GM21529 (cell line): ENCODE measurements at regions not wholly inside any gene's neighbourhood (a gene's known extent, or its start where the extent isn't known, plus 50 kb on each side); places are given as distances from the start of the nearest gene placed in this dataset.

ENCODE experiments used
- ATAC-seq: cut with Tn5 transposase; IDR thresholded peaks from one replicate; pipeline ENCODE4 v1.9.1; 2021; ENCODE audit not compliant: unreplicated experiment

DNA sequence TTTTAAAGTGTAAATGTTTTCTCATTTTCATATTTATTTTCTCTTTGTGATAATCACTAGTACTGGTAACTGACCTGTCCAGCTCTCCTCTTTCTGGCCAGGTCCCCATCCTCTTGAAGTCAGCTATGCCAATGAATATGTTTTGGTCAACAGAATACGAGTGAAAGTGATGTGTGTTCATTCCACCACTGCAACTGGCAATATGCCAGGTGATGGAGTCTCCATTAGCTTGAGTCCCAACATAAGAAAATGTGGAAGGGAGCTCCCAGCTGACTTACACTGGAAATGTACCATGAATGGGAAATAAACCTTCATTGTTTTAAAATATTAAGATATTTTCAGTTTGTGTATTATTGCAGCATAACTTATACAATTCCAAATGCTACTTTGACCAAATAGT is 75.8 kb downstream of the CCDC34 start:
- no peak for ATAC-seq

DNA sequence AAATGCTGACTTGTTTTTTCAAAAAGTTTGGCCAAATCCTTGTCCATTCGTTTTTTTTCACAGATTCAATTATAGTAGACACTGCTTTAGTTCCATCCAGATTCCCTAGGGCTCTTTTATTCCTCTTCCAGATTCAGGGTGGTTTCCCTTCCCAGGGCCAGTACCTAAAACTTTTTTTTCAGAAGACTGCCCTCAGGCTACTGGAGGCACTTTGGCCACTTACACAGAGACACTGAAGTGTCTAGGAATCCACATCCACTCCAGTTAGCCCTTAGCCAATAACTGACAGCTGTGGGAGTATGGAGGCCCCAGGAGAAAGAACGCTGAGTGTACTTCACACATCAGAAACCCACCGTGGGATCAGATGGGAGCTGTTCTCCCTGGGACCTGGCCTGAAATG is 77.3 kb downstream of the CCDC34 start:
- no peak for ATAC-seq

DNA sequence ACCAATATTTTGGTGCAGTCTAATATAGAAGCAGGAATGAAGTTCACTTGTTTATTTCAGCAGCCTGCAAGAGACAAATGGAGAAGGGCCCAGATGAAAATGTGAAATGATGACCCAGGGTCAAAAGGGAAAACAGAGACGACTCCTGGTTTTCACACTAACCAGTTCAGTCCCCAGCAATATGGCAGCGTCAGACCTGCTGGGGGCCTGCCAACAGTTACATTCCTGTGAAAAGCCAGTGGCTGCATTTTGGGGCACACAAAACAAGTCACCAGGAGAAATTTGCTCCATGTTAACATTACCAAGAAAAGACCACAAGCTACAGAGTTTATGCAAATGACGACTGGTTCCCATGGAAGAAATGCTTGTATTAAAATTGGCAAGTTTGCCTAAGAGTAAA is 80.2 kb downstream of the CCDC34 start:
- ATAC-seq = no peak

DNA sequence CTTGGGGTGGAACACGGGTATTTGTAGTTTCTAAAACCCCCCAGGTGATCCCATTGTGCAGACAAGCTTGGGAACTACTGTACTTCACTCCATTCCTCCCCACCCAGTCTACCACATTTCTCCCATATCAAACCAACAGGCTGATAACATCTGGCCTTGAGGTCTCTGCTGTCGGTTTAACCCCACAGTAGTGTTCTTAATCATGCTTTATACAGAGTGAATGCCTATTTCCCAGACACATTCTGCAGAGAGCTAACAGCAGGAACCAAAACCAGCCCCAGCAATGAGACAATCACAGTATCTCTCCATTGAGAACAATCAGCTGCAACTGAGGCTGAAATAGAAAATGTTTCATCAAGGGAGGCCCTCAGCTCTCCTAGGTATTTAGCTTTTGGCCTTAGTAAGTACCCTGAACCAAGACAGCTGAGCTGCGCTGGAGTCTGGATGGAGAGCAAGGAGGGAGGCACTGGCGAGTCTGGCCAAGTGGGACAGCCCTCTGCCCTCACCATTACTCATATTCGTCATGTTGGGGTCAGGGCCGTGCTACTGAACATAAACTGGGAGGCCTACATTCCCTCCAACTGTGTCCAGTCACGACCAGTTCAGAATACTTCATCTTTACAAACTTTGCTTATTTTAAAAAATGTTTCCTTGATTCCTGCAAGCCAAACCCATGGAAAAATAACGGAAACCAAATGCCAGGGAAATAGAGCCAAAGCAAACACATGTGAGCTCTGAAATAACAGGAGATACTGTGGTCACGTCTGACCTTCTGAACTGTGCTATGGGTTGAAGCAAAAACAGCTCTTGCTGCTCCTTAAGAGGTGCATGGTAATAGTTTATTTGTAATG is 81.0 kb downstream of the CCDC34 start:
- peak; percentile 75 for ATAC-seq

DNA sequence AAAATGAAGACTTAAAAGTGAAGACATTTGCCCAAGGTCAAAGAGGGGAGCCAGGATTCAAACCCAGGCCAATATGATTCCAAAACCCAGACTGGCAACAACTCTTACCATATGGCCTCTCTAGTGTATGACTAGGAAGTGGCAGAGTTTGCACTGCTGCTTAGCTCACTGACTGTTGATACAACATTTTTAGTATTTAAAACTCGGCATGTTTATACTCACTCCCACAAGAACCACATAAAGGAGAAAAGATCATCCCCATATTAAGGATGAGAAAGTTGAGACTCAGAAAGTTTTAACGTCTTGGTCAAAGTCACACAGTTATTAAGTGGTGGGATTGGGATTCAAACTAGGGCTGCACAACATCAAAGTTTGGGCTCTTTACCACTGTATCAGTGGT is 81.7 kb downstream of the CCDC34 start:
- no peak for ATAC-seq

DNA sequence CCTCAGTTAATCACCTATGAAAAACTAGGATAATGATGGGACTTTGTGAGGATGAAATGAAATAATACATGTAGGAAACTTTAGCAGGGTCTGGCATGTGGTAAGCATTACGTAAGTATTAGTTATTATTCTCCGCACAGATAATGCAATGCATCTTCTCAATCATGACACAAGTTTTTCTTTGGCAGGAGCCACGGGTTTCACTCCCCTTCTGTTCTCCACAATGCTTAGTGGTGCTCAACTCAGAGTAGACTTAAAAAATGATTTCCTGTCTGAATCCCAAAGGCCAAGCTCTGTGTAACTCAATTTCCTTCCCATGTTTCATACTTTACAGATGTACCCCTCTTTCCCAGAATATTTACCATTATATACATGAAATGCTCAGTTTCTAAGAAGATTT is 82.9 kb downstream of the CCDC34 start:
- ATAC-seq = no peak

DNA sequence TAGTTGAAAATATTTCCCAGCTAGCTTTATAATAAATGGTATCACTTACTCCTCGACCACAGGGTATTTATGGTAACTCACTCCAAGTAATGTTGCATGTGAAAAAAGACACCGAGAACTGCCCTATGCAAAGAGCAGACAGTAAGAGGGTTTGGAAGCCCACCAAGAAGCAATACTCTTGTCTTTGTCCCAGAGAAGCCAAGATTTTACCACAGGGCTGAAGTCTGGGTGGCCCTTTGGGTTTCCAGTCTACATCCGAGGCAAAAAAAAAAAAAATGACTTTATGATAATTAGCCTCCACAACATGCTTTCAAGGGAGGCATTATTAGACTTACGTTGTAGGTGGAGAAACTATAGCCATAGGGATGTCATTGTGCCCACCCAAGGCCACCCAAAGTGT is 83.6 kb downstream of the CCDC34 start:
- ATAC-seq = no peak

DNA sequence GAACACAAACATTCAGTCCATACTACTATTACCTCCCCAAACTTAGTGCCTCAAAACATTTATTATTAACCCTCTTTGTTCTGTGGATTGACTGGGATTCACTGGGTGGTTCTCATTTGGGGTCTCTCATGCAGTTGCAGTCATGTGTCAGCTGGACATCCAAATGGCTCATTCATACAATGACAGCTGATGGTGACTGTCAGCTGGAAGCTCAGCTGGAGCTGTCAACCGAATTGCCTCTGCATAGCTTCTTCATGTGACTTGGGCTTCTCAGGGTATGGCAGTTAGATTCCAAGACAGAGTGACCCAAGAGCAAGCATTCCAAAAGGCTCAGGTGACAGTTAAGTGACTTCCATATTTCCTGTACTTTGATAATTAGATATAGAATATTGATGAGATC is 85.2 kb downstream of the CCDC34 start:
- no peak for ATAC-seq

DNA sequence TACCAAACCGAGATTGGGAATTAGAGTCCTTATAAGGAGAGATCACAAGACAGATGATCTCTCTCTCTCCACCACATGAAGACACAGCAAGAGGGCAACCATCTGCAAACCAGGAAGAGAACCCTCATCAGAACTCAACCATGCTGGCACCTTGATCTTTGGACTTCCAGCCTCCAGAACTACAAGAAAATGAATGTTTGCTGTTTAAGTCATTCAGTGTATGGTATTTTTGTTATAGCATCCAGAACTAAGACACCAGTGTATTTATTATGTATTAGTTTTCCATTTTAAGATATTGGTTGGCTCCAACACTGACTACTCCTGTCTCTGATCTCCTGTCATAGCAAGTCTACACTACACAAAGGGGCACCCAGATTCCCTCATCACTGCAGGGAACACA is 86.9 kb downstream of the CCDC34 start:
- no peak for ATAC-seq

DNA sequence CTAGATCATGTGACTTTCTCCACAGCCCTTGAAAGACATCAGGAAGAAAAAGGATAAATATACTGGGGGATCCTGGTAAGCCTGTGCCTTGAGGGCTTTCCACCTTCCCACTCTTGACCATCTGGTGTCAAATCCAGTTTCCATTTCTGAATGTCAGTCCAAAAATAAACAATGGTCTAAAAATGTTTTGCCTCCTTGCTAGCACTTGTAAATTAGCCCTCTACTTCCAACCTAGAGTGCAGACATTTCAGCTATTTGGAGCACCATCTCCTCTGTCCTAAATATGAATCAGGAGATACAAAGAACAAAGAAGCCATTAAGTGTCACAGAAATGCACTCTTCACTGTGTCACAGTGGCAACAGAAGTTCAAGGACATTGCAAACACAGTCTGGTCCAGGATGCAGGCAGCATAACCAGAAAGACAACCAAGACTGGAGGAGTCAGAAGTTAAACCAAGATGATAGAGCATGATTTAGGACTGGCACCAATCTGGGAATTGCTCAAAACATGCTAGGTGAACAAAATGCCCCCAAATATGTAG is 88.1 kb downstream of the CCDC34 start:
- ATAC-seq = no peak

DNA sequence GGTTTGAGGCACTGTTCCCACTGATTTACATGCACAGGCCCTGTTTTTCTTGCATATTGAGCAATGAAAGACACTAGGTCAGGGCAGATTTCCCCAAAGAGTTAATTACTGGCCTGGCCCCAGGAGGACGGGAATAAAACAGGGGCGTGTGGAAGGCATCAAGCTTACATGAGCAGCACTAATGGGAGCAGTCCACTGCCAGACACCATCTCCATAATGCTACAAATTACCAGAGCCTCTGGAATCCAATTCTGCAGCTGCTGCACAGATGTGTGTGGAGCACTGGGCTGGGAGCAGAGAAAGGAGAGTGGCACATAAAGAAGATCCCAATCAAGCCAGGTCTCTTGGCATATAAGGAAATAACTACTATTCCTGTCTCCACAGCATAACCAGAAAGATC is 96.9 kb downstream of the CCDC34 start:
- ATAC-seq = no peak

DNA sequence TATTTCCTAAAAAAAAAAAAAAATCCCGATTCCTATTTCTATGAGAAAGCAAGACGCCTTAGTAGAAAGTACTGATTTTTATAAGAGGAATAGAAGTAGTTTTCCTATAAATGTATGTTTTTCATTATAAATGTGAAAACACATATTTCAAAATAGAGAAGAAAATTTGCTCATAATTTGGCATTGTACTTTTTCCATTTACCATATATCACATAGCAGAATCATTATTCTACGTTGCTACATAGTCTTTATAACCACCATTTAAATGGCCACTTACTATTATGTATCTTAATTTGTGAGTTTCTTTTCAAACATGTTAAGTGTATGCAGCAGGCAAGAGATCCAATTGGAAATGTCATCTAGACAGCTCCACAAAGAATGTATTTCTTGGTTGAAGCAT is 99.0 kb downstream of the CCDC34 start:
- ATAC-seq = no peak

DNA sequence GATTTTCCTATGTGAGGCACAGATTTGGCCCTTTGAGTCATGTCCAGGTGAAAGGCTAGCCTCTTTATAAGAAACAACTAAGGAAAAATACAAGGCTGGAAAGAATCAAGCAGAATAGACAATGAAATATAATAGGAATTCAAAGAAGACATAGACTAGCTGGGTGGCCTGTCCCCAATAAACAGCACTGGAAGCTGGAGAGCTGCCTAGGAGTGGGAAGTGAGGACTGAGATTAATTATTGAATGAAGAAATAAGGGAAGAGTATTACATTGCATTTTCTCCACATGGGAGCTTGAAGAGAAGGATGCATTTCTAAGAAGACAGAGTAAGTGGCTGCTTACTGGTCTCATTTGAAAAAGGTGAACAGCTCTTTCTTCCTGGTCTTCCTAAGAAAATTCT is 100.0 kb downstream of the CCDC34 start:
- no peak for ATAC-seq

DNA sequence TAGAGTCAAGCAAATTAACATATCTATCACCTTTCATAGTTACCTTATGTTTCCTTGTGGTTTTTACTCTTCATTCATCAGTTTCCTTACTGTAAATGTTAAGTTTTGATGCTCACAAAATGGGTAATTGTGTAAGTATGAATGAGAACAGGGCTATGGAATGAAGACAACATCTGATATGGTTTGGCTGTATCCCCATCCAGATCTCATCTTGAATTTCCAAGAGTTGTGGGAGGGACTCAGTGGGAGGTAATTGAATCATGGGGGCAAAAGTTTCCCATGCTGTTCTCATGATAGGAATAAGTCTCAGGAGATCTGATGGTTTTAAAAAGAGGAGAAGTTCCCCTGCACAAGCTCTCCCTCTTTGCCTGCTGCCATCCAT is 107.6 kb downstream of the CCDC34 start:
- no peak for ATAC-seq

DNA sequence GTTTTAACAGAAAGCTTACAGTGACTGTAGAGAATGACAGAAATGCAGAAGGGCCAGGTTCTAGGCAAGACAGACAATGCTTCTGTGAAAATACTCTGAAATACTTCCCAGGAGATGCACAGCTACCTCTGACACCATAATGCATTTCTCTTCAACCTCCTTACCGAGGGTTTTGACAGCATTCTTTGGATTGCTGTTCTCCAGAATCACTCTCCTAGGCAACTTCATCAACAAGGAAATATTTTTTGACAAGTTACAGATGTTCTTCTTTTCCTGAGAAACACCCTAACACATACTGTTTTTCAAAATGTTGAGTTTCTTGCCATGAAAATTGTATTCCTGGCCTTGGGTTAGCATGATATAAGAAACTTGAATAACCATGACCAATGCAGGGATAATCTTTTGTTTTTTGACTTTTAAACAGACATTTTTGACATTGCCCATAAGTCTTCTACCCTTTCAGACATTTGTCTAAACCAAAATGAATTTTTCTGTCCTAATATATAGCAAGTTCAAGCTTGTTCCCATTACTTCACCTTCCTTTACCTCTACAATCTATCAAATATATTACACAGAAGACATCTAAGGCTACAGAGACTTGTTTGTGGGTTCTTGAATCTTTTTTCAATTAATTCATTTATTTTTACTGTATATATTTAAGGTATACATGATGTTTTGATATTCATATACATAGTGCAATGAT is 108.1 kb downstream of the CCDC34 start:
- ATAC-seq = no peak

DNA sequence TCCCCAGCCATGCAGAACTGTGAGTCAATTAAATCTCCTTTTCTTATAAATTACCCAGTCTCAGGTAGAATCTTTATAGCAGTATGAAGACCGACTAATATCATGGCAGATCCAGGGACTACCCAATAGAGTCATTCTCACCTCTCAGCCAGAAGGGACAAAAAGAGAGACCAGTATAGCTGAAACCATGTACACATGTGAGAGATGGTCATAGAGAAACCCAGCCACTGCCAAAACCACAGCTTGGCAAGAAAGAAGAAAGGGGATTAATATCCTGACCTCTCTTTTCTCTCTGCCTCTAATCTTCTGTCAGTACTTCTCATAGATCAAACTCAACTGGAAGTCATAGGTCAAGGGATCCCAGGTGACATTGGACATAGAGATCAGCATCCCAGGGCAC is 109.8 kb downstream of the CCDC34 start:
- ATAC-seq = no peak

DNA sequence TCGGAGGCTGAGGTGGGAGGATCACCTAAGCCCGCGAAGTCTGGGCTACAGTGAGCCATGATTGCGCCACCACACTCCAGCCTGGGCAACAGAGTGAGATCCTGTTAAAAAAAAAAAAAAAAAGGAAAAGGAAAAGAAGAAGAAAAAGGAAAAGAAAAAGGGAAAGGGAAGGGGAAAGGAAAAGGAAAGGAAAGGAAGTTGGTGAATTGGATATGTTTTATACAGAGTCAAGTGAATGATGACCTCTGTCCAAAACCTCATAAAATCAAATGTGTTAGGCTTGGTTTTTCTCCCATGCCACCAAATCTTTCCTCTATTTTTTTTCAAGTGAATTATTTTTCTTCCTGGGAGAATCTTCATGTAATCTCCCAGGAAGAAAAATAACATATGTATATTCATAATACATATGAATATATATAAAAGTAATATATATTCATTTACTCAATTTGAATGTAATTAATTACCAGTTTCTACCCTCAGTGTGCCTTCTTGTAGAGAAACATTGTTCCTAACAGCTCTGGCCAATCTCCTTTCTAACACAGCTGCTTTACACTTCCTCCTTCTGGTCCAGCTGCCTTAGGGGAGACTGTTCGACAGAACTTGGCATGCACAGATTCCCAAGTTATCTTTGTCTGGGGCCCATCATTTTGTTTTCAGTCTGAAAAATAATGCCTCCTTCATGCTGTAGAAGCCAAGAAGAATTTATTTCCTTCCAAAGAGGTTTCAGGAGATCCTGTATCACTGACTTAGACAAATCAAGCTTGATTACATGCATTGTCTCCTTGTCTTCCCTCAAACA is 111.9 kb downstream of the CCDC34 start:
- no peak for ATAC-seq

DNA sequence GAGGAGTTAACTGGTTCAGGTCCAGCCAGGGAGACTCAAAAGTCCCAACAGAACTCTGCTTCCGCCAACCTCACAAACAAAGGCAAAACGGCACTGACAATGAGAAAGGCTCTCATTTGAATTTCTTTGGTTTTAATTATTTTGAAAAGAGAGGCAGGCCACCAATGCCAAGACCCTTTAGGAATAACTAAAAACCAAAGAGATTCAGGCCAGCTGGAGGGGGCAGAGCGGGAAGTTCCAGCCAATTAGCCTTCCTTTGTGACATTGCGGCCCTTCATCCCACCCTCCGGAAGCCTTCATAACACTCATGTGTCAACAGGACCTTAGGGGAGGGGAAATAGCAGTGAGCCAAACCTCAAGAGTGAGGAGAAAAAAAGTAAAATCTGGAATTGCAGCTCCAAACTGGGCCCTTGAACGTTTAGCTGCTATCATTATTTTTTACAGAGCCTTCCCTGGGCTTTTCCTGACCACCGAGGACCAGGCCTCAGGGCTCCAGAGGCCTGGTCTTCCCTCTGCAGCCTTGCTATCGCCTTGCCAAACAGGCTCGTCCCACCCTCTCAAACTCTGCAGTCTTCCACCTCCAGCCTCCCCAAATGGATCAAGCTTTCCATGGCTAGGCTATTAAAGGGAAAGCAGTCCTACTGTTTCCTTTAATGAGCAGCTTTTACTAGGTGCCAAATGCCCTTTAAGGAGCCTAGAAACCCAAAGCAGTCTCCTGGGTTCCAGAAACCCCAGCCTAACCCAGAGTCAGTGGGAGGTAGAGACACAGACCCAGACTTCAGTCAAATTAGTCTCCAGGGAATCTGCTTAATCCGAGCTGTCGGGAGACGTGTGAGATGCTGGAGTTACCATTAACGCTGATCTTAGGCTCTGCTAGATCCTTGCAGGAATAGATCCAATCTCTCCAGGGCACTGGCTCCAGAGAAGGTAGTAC is 114.2 kb downstream of the CCDC34 start:
- no peak for ATAC-seq

DNA sequence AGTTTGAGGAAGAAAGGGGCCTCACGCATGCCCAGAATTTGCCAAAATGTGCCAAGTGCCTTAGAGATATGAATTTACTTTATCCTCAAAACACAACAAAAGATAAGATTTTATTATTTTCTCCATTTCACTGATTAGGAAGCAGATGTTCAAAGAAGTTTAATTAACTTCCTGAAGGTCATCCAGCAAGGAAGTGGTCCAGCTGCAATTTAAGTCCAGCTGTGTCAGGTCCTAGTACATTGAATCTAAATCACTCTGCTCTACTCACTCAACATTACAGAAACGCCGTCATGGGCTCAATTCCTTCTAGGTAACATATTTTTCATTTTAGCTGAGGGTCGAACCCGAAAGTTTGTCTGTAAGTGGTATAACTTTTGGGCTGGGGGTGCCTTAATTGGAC is 115.4 kb downstream of the CCDC34 start:
- no peak for ATAC-seq

DNA sequence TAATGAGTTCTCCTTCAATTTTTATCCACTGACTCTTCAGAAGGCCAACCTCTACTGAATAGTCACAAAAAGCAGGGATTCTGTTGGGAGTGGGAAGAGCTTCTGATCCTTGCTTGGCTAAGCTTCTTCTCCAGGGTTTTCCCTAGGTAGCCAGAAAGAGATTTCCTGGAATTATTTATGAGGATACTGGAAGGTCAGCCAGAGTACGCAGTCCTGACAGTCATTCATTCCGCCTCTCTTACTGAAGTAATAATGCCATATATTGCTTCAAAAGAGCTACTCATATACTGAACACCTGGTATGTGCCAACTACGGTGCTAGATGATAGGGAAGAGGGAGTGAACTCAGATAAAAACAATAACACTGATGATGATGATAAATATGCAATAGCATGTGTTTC is 116.1 kb downstream of the CCDC34 start:
- no peak for ATAC-seq

DNA sequence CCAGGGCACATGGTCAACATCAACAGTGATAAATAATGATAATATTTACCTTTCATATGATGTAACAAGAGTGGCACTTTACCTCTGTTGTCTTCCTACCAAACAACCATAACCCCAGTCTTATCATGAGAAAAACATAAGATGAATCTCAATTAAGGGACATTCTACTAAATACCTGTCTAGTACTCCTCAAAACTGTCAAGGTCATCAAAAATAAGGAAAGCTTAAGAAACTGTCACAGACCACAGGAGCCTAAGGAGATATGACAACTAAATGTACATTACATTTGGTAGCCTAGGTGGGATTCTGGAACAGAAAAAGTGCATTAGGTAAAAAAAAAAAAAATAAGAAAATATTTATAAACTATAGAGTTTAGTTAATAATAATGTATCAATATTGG is 118.1 kb downstream of the CCDC34 start:
- ATAC-seq = no peak
